HUES6 (cell line): ENCODE measurements at regions not wholly inside any gene's neighbourhood (a gene's known extent, or its start where the extent isn't known, plus 50 kb on each side); places are given as distances from the start of the nearest gene placed in this dataset.

ENCODE experiments used
- H3K27ac ChIP-seq: 2 replicates; pipeline ENCODE4 v1.7.0; 2013; ENCODE audit warnings: low read depth, mild to moderate bottlenecking, low read length, inconsistent platforms
- H3K27me3 ChIP-seq: 2 replicates; pipeline ENCODE4 v1.6.1; 2013; ENCODE audit warnings: low read length; ENCODE audit not compliant: control insufficient read depth, insufficient read depth
- H3K36me3 ChIP-seq: 2 replicates; pipeline ENCODE4 v1.6.1; 2013; ENCODE audit warnings: low read length; ENCODE audit not compliant: control insufficient read depth, insufficient read depth
- H3K4me1 ChIP-seq: 2 replicates; pipeline ENCODE4 v1.6.1; 2013; ENCODE audit warnings: low read length; ENCODE audit not compliant: control insufficient read depth, insufficient read depth
- H3K4me3 ChIP-seq: 2 replicates; pipeline ENCODE4 v1.5.1; 2013; ENCODE audit warnings: low read depth, low read length
- H3K9ac ChIP-seq: one replicate; pipeline ENCODE4 v1.6.1; 2013; ENCODE audit warnings: mild to moderate bottlenecking, low read length
- H3K9me3 ChIP-seq: 2 replicates; pipeline ENCODE4 v1.6.1; 2013; ENCODE audit warnings: low read depth, low read length; ENCODE audit not compliant: control insufficient read depth, insufficient read depth

DNA sequence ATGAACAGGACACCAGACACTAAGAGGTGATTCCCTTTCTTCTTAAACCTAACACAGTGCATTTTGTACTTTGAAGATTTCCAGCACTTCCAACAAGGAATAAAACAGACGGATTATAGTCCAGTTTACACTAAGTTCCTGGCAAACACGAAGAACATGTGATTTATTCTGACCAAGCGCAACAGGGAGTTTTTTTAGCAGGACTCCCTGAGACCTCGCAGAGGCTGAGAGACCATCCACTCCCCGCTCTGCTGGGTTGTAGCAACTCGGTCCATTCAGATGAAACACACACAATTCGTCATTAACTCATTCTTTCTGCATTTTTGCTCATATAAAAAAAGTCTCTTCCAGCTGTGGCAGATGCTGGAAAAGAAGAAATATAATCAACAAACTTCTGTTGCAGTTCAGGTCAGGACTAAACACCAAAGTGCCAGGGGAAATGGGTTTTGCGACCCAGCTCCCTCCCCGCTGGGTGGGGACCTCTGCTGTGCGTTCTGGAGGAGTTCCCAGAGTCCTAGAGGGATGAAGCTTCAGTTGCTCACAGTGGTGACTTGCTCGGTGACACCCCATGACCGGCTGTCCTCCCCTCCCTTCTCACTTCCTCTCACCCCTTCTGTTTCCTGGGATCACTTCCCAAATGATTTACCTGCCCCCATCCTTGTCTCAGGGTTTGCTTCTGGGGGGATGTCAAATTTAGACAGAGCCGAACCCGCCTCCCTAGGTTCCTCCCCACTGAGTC lies 52.5 kb downstream of the KCNF1 start:
- Histone ChIP-seq H3K9ac (no peak overlapping the region), H3K27ac (no peak overlapping the region), H3K27me3 (no peaks in the 10 kb centered on the region)

DNA sequence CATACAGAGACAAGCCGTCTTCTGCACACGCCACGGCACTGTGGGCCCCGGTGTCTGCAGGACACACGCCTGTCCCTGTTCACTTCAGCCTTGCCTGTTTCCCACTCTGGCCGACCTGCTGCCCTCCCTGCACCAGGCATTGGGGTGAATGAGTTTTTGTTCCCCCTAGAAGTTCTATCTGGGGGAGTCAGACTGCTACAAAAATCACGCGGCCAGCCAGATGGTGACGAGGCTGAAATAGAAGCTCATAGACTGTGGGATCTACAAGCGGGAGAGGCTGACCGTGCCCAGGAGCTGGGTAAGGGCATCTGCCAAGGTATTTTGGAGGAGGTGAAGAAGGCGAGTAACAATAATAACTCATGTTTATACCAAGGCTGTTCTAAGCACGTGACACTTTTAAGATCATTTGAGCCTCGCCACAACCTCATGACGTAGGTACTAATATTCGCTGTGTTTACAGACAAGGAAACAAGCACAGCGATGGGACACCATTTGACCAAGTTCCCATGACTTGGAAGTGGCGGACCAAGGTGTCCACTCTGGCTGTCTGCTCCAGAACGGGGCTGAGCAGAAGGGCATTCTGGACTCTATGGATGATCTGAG lies 53.6 kb downstream of the KCNF1 start:
- Histone ChIP-seq H3K9me3 (no peaks in the 10 kb centered on the region), H3K27ac (no peak overlapping the region), H3K27me3 (no peaks in the 10 kb centered on the region), H3K4me1 (no peaks in the 10 kb centered on the region), H3K9ac (no peak overlapping the region), H3K36me3 (no peaks in the 10 kb centered on the region), H3K4me3 (no peak overlapping the region)

More for the DNA sequence above, 52.5 kb downstream of the KCNF1 start:
- Histone ChIP-seq H3K4me1 (no peaks in the 10 kb centered on the region), H3K9me3 (no peaks in the 10 kb centered on the region), H3K4me3 (no peak overlapping the region), H3K36me3 (no peaks in the 10 kb centered on the region)

GRCh38 chr2:10966056-10966455 lies 54.3 kb downstream of the KCNF1 start:
- Histone ChIP-seq H3K9ac (no peak overlapping the region), H3K9me3 (no peaks in the 10 kb centered on the region), H3K36me3 (no peaks in the 10 kb centered on the region), H3K27ac (no peak overlapping the region), H3K4me3 (no peak overlapping the region), H3K27me3 (no peaks in the 10 kb centered on the region), H3K4me1 (no peaks in the 10 kb centered on the region)

GRCh38 chr2:10966741-10967140 lies 55.0 kb downstream of the KCNF1 start:
- Histone ChIP-seq H3K9ac (no peak overlapping the region), H3K27ac (no peak overlapping the region), H3K4me3 (no peak overlapping the region), H3K4me1 (peaks cover 6% of the 10 kb centered on the region; the same call in 1 of the 2 replicates), H3K27me3 (no peaks in the 10 kb centered on the region), H3K9me3 (no peaks in the 10 kb centered on the region), H3K36me3 (no peaks in the 10 kb centered on the region)

DNA sequence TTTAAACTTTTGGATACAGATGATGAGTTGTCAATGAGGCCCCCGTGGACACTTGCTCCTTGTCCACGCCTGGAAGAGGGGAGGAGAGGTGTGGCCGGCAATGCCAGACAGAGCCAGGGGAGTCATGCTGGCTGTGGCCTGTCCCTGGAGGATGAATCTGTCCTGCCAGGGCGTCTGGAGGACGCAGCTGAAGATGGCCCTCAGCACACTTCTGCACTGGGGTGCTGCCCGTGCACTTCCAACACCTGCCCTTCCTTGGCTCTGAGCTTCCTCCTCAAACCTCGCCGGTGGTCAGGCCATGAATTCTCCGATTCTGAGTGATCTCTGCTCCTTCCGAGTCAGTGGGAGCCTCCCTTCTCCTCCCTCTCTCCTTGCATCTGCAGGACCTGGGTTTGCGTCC lies 56.4 kb downstream of the KCNF1 start:
- Histone ChIP-seq H3K36me3 (no peaks in the 10 kb centered on the region), H3K27ac (no peak overlapping the region), H3K4me3 (no peak overlapping the region), H3K27me3 (no peaks in the 10 kb centered on the region), H3K9me3 (no peaks in the 10 kb centered on the region), H3K4me1 (peaks cover 12% of the 10 kb centered on the region; the same call in 1 of the 2 replicates), H3K9ac (no peak overlapping the region)

GRCh38 chr2:10970666-10971065 lies 58.9 kb downstream of the KCNF1 start:
- no peak overlapping the region for H3K9ac ChIP-seq
- no peak overlapping the region for H3K27ac ChIP-seq
- H3K27me3 ChIP-seq, result no peaks in the 10 kb centered on the region
- no peak overlapping the region for H3K4me3 ChIP-seq
- H3K4me1 ChIP-seq, result peaks cover 18% of the 10 kb centered on the region; the same call in 1 of the 2 replicates
- H3K9me3 ChIP-seq, result 0 out of 2 replicates have a peak, but pooled peaks cover 5% of the 10 kb centered on the region
- no peaks in the 10 kb centered on the region for H3K36me3 ChIP-seq

GRCh38 chr2:10971161-10971887 lies 59.6 kb downstream of the KCNF1 start:
- H3K4me1 ChIP-seq, result peaks cover 18% of the 10 kb centered on the region; the same call in 1 of the 2 replicates
- H3K36me3 ChIP-seq, result no peaks in the 10 kb centered on the region
- 0 out of 2 replicates have a peak, but pooled peaks cover 5% of the 10 kb centered on the region for H3K9me3 ChIP-seq
- no peak overlapping the region for H3K9ac ChIP-seq
- no peak overlapping the region for H3K4me3 ChIP-seq
- no peaks in the 10 kb centered on the region for H3K27me3 ChIP-seq
- no peak overlapping the region for H3K27ac ChIP-seq

DNA sequence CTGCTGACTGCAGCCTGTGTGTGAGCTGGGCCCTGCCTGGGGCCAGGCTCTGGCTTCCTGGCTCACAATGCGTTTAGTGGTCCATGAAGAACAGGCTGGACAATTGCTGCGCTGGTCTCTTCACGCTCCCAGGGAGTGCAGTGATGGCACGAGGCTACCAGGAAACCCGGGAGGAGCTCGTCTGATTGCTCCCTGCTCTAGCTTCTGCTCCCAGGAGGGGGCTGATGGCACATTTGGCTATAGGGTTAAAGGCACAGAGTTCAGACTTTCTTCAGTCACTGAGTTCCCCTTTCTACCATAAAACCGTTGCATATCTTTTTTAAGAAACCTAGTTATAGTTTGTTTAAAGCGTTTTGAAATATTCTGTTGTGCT lies 60.1 kb downstream of the KCNF1 start:
- Histone ChIP-seq H3K9me3 (0 out of 2 replicates have a peak, but pooled peaks cover 5% of the 10 kb centered on the region), H3K9ac (no peak overlapping the region), H3K36me3 (no peaks in the 10 kb centered on the region), H3K4me3 (no peak overlapping the region), H3K4me1 (peaks cover 18% of the 10 kb centered on the region; the same call in 1 of the 2 replicates), H3K27me3 (no peaks in the 10 kb centered on the region), H3K27ac (no peak overlapping the region)

DNA sequence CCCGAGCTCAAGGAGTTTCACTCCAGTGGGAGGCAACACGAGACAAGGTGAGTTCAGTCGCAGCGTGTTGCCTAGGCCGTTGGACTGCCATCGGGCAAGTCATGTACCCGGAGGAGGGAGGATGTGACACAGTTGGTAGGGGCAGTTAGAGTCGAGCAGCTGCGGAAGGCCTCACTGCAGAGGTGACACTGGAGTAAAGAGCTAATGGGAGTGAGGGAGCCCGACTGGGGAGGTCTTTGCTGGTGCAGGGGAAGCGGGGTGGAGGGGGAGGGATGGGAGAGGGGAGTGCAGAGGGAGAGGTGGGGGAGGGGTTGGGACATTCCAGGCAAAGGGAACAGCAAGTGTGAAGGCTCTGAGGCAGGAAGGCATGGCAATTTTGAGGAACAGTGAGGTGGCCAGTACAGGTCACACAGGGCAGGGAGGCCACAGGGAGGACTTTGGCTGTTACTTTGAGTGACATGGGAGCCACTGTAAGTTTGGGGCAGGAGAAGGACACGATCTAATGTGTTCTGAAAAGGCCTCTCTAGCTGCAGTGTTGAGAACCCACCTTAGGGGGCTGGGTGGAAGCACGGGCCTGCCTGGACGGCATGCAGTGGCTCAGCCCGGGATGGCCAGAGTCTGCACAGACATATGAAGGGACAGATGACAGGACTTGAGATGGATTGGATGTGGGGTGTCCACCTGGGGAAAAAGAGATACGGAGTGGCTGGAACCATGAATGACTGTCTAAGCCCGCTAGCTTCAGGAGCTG lies 61.1 kb downstream of the KCNF1 start:
- Histone ChIP-seq H3K27me3 (no peaks in the 10 kb centered on the region), H3K4me1 (peaks cover 25% of the 10 kb centered on the region), H3K27ac (no peak overlapping the region), H3K4me3 (no peak overlapping the region), H3K9me3 (0 out of 2 replicates have a peak, but pooled peaks cover 5% of the 10 kb centered on the region), H3K9ac (no peak overlapping the region), H3K36me3 (no peaks in the 10 kb centered on the region)

GRCh38 chr2:10973766-10974165 lies 62.0 kb downstream of the KCNF1 start:
- Histone ChIP-seq H3K9me3 (0 out of 2 replicates have a peak, but pooled peaks cover 5% of the 10 kb centered on the region), H3K36me3 (no peaks in the 10 kb centered on the region), H3K4me1 (peaks cover 25% of the 10 kb centered on the region), H3K9ac (no peak overlapping the region), H3K27ac (no peak overlapping the region), H3K4me3 (no peak overlapping the region), H3K27me3 (no peaks in the 10 kb centered on the region)
